LHCN-M2 (cell line): ENCODE measurements at regions not wholly inside any gene's neighbourhood (a gene's known extent, or its start where the extent isn't known, plus 50 kb on each side); places are given as distances from the start of the nearest gene placed in this dataset.

ENCODE experiments used
- DNase-seq: peaks from one replicate; pipeline ENCODE4 v3.0.0-alpha.2; 2012; ENCODE audit warnings: low read depth

- DNase-seq = no peak
Observed at GRCh38 chr6:53744321-53744720, 50.5 kb upstream of the LRRC1 start.

DNA sequence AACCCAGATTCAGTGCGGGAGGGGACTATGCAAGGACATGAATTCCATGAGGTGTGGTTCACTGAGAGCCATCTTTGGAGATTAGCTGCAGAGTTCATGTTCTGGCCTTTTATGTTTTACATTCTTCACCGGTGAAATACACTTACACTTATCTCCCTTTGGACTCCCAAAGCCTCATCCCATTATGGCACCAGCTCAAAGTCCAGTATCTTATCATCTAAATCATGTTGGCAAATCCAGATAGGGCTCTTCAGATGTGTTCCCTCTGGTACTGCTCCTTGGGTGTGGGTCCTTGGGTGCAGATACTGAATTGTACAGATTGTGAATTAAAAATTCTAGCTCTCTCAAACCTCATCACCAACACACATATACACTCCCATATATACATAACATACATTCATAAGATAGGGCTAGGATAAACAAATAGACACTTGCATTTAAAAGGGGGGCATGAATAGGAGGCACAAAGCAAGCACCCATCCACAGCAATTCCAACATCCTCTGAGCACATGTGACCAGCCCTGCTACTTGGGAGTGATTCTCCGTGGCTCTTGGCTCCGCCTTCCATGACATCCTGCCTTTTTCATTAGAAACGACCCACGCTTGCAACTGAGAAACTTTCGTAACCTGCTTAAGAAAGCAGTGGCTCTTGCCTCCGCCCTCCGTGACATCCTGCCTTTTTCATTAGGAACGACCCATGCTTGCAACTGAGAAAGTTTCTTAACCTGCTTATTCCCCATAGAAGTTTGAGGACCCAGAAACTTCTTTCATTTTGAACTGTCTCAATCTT is 53.6 kb upstream of the LRRC1 start:
- DNase-seq = no peak

- DNase-seq = no peak
Observed at GRCh38 chr6:53737746-53738145, 57.1 kb upstream of the LRRC1 start.

GRCh38 chr6:53735896-53736295 is 58.9 kb upstream of the LRRC1 start:
- DNase-seq = no peak

- peak; percentile 62 for DNase-seq
Observed at GRCh38 chr6:53734473-53735299, 60.1 kb upstream of the LRRC1 start.

DNA sequence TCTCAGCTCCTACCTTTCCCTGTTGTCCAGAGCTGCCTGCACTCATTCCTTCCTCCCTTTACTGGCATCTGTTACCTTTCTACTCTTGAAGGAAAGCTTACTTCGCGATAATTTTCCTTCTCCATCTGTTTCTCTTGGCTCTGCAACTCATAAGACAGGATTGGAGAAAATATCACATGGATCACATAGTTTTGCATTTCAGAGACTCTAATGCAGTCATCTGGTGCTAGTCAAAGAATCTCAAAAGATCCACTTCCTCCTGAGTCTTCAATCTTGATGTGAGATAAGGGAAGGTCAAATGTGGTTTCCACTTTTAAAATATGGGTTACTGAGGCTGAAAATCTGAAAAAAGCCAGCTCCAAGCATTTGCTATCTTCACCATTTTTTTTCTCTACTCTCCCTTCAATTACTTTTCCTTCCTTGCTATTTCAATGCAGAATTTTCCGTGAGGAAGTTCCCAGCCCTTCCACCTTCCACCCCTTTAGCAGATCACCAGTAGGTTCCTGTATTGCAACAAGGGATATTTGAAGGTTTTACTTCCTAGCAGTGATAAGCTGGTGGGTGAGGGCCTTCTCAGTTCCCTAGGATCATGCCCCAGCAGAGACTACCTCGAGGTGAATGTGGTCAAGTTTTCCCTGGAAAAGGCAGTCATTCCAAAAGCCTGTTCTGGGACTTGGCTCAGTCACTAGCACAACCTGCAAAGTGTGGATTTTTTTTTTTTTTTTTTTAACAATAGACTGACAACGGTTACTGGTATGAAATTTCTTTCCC is 62.8 kb upstream of the LRRC1 start:
- DNase-seq = no peak

DNA sequence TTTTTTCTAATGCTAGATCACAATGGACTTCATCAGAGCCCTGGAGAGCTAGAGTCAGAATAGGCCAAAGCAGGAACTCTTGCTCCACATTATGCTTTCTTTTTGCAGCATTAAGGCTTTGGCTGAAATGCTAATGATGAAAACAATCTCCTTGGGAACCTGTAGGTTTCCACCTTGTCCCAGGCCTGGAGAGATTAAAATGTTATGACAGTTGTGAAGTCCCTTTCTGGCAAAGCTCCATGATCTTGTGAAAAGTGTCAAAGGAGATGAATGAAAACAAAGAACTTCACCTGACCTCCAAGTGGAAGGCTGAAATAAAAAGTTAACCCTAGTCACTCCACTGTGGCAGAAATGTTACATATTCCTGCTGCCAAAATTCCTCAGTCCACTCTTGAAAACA is 64.0 kb upstream of the LRRC1 start:
- no peak for DNase-seq

- DNase-seq = peak; percentile 36
Observed at GRCh38 chr6:53728570-53729194, 63.1 kb upstream of the KLHL31 start.

DNA sequence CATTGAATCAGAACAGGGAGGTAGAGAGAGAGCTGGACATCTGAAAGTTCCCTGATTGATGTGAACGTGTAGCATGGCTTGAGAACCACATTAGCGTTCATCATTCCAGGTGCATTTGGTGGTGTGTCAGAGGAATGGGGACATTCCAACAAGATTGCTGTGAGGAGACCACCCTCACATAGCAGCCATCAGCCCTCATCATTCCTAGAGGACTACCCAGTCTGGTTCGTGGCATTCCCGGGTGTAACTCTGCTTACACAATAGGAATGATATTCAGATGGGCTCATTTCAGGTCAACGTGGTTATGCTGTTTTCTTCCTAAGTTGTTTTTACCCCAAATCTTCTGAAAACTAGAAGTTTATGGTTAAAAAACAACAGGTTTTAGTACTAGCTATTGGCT is 62.2 kb upstream of the KLHL31 start:
- DNase-seq = no peak

DNA sequence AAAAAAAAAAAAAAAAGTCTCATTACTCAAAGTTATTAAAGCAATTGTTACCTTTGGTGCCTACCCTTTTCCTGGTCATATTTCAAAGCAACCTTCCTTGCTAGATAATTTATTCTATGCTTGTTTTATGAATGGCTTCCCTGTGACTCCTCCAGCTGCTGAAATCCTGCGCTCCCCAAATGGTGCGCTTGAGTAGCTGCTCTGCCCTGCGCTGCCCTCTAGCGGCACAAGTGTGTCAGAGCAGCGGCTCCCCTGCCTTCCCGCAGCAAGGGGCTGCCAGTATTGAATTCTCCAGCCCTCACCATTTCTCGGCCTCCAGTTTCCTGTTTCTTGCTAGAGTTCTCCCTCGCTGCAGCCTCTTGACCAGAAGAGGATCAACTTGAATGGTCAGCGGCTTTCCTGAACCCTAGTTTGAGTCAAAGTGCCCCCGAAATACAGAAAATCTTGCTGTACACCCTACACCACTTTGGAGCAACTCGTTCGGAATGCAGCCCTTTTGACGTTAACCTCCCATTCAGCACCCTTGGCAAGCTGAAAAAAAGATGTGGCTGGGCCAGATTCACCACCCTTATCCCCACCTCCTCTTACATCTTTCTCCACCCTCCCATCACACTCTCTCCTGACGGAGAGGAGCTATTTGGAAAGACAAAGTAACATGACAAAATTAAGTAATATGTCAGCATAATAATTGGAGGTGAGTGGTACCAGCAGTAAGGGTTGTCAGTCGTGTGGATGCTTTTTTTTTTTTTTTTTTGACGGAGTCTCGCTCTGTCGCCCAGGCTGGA is 60.4 kb upstream of the KLHL31 start:
- DNase-seq = peak; percentile 55

GRCh38 chr6:53724501-53724900 is 58.9 kb upstream of the KLHL31 start:
- DNase-seq = no peak

DNA sequence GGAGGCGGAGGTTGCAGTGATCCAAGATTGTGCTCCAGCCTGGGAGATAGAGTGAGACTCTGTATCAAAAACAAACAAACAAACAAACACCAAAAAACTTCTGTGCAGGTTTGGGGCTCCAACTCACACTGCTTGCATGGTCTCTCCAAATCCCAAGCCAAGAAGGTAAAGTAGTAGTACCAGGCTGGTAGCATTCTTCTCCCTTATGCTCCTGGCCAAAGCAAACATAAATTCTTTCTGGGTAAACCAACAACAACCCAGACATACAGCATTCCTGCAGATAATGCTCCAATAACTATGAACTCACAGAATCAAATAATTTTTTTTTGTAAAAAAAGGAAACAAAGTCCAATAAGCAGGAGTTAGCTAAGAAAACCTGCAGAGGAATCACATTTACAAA is 57.8 kb upstream of the KLHL31 start:
- no peak for DNase-seq

GRCh38 chr6:53721766-53722165 is 56.2 kb upstream of the KLHL31 start:
- no peak for DNase-seq

GRCh38 chr6:53718597-53719460 is 53.3 kb upstream of the KLHL31 start:
- DNase-seq = peak; percentile 69

- DNase-seq = no peak
Observed at GRCh38 chr6:53717566-53717965, 52.0 kb upstream of the KLHL31 start.

GRCh38 chr6:53715434-53715833 is 49.9 kb upstream of the KLHL31 start:
- DNase-seq = no peak
